ENCODE measurements at regions not wholly inside any gene's neighbourhood (a gene's known extent, or its start where the extent isn't known, plus 50 kb on each side); places are given as distances from the start of the nearest gene placed in this dataset.

GRCh38 chr21:17668479-17669140 is 55.9 kb upstream of the BTG3 start:
- no peak for TF ChIP-seq CTCF (IDR thresholded peaks at IDR 0.05; ENCODE audit: low read length)
- TF ChIP-seq EZH2 (IDR thresholded peaks at IDR 0.05; ENCODE audit: borderline replicate concordance, low read length), result no peak
